22Rv1 (cell line): ENCODE measurements at regions not wholly inside any gene's neighbourhood (a gene's known extent, or its start where the extent isn't known, plus 50 kb on each side); places are given as distances from the start of the nearest gene placed in this dataset.
A peak's percentile ranks its signal among the peaks of the same experiment; 100 is the strongest.

Experiments
- H3K27ac ChIP-seq: fragments of 450-650 bp; 2 replicates; pipeline ENCODE4 v1.5.1; 2017
- ZFX ChIP-seq: fragments of 450-650 bp; IDR thresholded peaks from 2 replicates; pipeline ENCODE4 v1.6.1; 2017; ENCODE audit warnings: antibody characterized with exemption, borderline replicate concordance
- TF ChIP-seq, protein P1 (sequence below): fragments of 450-650 bp; IDR thresholded peaks from 2 replicates; pipeline ENCODE4 v1.5.1; 2017; ENCODE audit warnings: mild to moderate bottlenecking

DNA sequence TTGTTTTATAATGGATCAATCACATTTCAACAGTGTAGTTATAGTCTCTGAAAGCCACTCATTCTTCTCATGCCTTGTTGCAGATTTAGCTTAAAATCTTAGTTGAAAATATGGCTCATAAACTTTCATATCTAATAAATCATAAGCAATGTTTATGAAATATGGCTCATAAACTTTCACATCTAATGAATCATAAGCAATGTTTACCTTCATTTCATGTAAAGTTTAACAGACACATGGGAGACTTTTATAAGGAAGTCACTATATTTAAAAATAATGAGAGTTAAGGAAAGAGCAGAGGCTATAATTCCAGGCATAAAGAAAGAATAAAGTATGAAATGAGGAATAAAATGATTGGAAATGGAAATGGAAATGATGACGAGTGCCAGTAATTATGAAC, 1042.1 kb downstream of the FSCB start:
- H3K27ac ChIP-seq = peak overlapping the region; percentile 63
- TF ChIP-seq, protein P1, sequence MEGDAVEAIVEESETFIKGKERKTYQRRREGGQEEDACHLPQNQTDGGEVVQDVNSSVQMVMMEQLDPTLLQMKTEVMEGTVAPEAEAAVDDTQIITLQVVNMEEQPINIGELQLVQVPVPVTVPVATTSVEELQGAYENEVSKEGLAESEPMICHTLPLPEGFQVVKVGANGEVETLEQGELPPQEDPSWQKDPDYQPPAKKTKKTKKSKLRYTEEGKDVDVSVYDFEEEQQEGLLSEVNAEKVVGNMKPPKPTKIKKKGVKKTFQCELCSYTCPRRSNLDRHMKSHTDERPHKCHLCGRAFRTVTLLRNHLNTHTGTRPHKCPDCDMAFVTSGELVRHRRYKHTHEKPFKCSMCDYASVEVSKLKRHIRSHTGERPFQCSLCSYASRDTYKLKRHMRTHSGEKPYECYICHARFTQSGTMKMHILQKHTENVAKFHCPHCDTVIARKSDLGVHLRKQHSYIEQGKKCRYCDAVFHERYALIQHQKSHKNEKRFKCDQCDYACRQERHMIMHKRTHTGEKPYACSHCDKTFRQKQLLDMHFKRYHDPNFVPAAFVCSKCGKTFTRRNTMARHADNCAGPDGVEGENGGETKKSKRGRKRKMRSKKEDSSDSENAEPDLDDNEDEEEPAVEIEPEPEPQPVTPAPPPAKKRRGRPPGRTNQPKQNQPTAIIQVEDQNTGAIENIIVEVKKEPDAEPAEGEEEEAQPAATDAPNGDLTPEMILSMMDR = no peak
- no peak for TF ChIP-seq ZFX

GRCh38 chr14:43449291-43449690, 1057.8 kb downstream of the FSCB start:
- H3K27ac ChIP-seq = no peak overlapping the region

DNA sequence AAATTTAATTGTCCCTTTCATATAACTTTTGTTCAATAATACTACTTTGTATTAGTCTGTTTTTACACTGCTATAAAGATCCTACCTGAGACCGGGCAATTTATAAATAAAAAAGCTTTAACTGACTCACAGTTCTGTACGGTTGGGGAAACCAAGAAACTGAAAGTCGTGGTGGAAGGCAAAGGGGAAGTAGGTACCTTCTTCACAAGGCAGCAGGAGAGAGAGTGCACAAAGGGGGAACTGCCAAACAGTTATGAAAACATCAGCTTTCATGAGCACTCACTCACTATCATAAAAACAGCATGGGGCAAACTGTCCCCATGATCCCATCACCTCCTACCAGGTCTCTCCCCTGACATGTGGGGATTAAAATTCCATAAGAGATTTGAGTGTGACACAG, 1069.0 kb downstream of the FSCB start:
- TF ChIP-seq, protein P1 = no peak
- no peak for TF ChIP-seq ZFX
- H3K27ac ChIP-seq = no peak overlapping the region

More at GRCh38 chr14:43449291-43449690, 1057.8 kb downstream of the FSCB start:
- no peak for TF ChIP-seq ZFX
- TF ChIP-seq, protein P1 = no peak

DNA sequence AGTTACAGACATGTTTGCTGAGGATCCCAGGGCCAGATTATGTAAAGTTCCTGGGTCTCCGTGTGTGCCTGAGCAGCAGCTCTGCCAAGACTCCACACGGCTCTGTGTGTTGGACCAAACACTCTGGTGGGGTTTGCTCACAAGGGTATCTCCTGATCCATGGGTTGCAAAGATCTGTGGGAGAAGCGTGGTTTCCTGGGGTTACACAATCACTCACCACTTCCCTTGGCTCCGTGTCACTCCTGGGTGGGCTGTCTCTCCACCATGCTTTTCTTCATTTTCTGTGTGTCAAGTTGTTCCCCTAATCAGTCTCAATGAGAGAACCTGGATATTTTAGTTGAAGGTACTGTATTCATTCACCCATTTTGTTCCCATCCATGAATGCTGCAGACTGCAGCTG, 1088.8 kb downstream of the FSCB start:
- TF ChIP-seq, protein P1 = no peak
- TF ChIP-seq ZFX = no peak
- no peak overlapping the region for H3K27ac ChIP-seq

GRCh38 chr14:43413084-43413483, 1094.0 kb downstream of the FSCB start:
- H3K27ac ChIP-seq = peak overlapping the region; percentile 18
- TF ChIP-seq, protein P1 = no peak
- no peak for TF ChIP-seq ZFX

DNA sequence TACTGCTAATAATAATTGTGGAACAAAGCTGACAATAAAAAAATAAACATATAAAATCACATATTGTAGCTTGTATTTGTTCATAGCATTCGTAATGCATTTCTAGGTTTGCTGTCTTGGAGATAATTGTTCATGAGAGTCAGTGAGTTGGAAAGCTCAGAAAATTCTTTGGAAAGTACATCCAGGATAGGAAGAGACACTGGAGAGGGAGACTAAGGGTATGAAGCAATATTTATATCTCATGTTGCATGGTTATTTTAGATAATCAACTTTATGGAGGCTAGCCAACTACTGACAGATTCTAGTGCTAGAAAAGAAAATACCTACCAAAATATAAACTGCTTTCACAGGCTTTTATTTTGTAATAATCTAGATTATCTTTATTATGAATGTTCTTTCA, 1095.2 kb downstream of the FSCB start:
- TF ChIP-seq ZFX = no peak
- TF ChIP-seq, protein P1 = no peak
- H3K27ac ChIP-seq = 0 out of 2 replicates have a peak overlapping the region, but pooled peaks have one; percentile 31

- H3K27ac ChIP-seq = peak overlapping the region; percentile 36
- TF ChIP-seq, protein P1 = no peak; the same call in 1 of the 2 replicates
- TF ChIP-seq ZFX = no peak
Measured at GRCh38 chr14:43410631-43411030, 1096.5 kb downstream of the FSCB start.
